PC-3 (cell line): ENCODE measurements at regions not wholly inside any gene's neighbourhood (a gene's known extent, or its start where the extent isn't known, plus 50 kb on each side); places are given as distances from the start of the nearest gene placed in this dataset.
"Not testable (repeated sequence)": the region's sequence is repeated elsewhere in the genome, so short reads cannot be mapped to it uniquely, and the experiment has no call there.

ENCODE experiments used
- EZH2phosphoT487 ChIP-seq: fragments of 300-600 bp; sonication (generic); IDR thresholded peaks from 2 replicates; pipeline ENCODE4 v1.6.1; 2018; ENCODE audit warnings: mild to moderate bottlenecking, antibody characterized with exemption, low read length, borderline replicate concordance
- TF ChIP-seq, protein P1 (sequence below): fragments of 300-600 bp; sonication (generic); conservative IDR thresholded peaks from 2 replicates; pipeline ENCODE4 v1.5.1; 2017; ENCODE audit warnings: antibody characterized with exemption, low read depth, mild to moderate bottlenecking, low read length

DNA sequence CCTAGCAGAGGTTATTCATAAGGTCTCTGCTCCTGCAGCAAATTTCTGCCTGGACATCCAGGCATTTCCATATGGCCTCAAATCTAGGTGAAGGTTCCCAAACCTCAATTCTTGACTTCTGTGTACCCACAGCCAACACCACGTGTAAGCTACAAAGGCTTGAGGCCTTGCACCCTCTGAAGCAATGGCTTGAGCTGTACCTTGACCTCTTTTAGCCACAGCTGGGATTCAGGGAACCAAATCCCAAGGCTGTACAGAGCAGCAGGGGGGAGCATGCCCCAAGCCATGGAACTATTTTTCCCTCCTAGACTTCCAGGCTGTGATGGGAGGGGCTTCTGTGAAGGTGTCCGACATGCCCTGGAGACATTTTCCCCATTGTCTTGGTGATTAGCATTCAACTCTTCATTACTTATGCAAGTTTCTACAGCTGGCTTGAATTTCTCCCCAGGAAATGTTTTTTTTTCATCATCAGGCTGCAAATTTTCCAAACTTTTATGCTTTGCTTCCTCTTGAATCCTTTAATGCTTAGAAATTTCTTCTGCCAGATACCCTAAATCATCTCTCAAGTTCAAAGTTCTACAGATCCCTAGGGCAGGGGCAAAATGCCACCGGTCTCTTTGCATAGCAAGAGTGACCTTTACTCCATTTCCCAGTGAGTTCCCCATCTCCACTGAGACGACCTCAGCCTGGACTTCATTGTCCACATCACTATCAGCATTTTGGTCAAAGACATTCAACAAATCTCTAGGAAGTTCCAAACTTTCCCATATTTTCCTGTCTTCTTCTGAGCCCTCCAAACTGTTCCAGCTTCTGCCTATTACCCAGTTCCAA, 1148.9 kb downstream of the SORCS1 start:
- TF ChIP-seq EZH2phosphoT487 = not testable (repeated sequence)
- TF ChIP-seq, protein P1, sequence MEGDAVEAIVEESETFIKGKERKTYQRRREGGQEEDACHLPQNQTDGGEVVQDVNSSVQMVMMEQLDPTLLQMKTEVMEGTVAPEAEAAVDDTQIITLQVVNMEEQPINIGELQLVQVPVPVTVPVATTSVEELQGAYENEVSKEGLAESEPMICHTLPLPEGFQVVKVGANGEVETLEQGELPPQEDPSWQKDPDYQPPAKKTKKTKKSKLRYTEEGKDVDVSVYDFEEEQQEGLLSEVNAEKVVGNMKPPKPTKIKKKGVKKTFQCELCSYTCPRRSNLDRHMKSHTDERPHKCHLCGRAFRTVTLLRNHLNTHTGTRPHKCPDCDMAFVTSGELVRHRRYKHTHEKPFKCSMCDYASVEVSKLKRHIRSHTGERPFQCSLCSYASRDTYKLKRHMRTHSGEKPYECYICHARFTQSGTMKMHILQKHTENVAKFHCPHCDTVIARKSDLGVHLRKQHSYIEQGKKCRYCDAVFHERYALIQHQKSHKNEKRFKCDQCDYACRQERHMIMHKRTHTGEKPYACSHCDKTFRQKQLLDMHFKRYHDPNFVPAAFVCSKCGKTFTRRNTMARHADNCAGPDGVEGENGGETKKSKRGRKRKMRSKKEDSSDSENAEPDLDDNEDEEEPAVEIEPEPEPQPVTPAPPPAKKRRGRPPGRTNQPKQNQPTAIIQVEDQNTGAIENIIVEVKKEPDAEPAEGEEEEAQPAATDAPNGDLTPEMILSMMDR = not testable (repeated sequence)
